ENCODE measurements at regions not wholly inside any gene's neighbourhood (a gene's known extent, or its start where the extent isn't known, plus 50 kb on each side); places are given as distances from the start of the nearest gene placed in this dataset.
"Not testable (repeated sequence)": the region's sequence is repeated elsewhere in the genome, so short reads cannot be mapped to it uniquely, and the experiment has no call there.

DNA sequence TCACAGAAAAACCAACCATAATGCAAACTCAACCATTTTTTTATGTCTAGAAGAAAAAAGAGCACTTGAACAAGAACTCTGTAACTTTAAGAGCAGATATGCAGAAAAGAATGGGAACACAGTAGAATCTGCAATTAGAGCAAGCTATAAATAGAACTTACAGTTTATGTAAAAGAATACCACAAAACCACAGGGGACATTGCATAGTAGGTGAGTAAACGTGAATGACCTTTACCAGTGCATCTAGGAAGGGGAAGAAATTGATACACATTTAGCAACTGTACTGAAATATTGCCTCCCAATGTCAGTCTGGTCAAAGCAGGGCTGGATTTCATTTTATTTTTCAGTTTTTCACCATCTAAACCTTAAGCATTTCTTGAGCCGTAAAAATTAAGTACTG lies 242.2 kb upstream of the EDNRB start:
- no peaks in the 10 kb centered on the region for H3K9me3 ChIP-seq
- H3K36me3 ChIP-seq: no peaks in the 10 kb centered on the region
- DNase-seq: no peak
- H3K27me3 ChIP-seq: no peaks in the 10 kb centered on the region
- no peak overlapping the region for H3K4me3 ChIP-seq

DNA sequence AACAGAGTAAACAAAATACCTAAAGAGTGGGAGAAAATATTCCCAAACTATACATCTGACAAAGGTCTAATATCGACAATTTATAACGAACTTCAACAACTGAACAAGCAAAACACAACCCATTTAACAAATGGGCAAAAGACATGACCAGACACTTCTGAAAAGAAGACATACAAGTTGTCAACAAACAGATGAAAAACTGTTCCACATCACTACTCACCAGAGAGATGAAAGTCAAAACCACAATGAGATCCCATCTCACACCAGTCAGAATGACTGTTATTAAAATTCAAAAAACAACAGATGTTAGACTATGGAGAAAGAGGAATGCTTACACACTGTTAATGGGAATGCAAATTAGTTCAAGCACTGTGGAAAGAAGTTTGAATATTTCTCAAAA lies 233.8 kb upstream of the EDNRB start:
- H3K9me3 ChIP-seq: no peaks in the 10 kb centered on the region
- no peak overlapping the region for H3K4me3 ChIP-seq
- H3K27me3 ChIP-seq: no peaks in the 10 kb centered on the region
- no peaks in the 10 kb centered on the region for H3K36me3 ChIP-seq
- DNase-seq: no peak

- H3K9me3 ChIP-seq: no peaks in the 10 kb centered on the region
- H3K27me3 ChIP-seq: no peaks in the 10 kb centered on the region
- no peak for DNase-seq
- no peak overlapping the region for H3K4me3 ChIP-seq
- no peaks in the 10 kb centered on the region for H3K36me3 ChIP-seq
Observed at GRCh38 chr13:78147905-78148304, 229.3 kb upstream of the EDNRB start.

- no peaks in the 10 kb centered on the region for H3K36me3 ChIP-seq
- no peaks in the 10 kb centered on the region; the same call in 1 of the 2 replicates for H3K27me3 ChIP-seq
- H3K9me3 ChIP-seq: no peaks in the 10 kb centered on the region
- no peak for DNase-seq
- H3K4me3 ChIP-seq: no peak overlapping the region
Observed at GRCh38 chr13:78145276-78145675, 226.6 kb upstream of the EDNRB start.

- no peaks in the 10 kb centered on the region; the same call in 1 of the 2 replicates for H3K27me3 ChIP-seq
- H3K36me3 ChIP-seq: no peaks in the 10 kb centered on the region
- no peak for DNase-seq
- no peak overlapping the region for H3K4me3 ChIP-seq
- H3K9me3 ChIP-seq: no peaks in the 10 kb centered on the region
Observed at GRCh38 chr13:78139765-78140164, 221.1 kb upstream of the EDNRB start.

- H3K9me3 ChIP-seq: no peaks in the 10 kb centered on the region
- H3K36me3 ChIP-seq: no peaks in the 10 kb centered on the region
- DNase-seq: no peak
- no peaks in the 10 kb centered on the region; the same call in 1 of the 2 replicates for H3K27me3 ChIP-seq
- H3K4me3 ChIP-seq: no peak overlapping the region
Observed at GRCh38 chr13:78138756-78139155, 220.1 kb upstream of the EDNRB start.

GRCh38 chr13:78137404-78138142 lies 218.9 kb upstream of the EDNRB start:
- Histone ChIP-seq H3K36me3 (no peaks in the 10 kb centered on the region), H3K4me3 (no peak overlapping the region), H3K9me3 (no peaks in the 10 kb centered on the region), H3K27me3 (no peaks in the 10 kb centered on the region; the same call in 1 of the 2 replicates)
- peak; percentile 2 for DNase-seq

DNA sequence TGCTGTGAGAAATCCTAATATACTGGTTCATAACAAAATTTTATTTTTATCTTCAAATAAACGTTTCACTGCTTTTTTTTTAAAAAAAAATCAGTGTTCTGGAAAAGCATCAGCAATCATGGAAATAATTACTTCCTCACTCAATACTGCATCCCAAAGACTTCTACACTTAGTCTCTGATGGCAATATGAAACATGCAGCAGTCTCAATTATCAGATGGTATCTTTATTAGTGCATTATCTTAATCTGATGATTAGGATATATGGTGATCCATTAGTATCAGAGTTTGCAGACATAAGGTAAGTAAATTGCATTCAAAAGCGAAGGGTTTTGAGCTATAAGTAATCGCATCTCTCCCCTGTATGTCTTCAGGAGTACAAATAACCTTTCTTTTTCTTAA lies 218.3 kb upstream of the EDNRB start:
- no peak overlapping the region for H3K4me3 ChIP-seq

DNA sequence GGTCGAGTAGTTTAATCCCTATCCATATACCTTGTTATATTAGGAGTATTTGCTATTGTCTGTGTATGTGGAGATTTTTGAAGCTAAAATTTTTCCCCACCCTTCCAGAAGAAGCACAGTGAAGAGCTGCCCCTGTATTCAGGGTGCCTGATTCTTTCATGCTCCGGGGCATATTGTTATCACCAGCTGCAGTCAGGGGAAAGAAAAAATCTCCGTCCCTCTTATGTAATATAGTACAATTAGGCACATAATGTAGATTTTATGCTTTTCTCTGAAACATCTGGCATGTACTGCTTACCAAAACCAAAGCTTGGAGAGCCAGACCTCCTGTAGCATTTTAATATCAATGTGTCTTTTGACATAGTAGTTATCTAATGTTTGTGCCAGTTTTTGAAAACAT lies 214.9 kb upstream of the EDNRB start:
- Histone ChIP-seq H3K27me3 (no peaks in the 10 kb centered on the region), H3K4me3 (no peak overlapping the region), H3K36me3 (no peaks in the 10 kb centered on the region), H3K9me3 (no peaks in the 10 kb centered on the region)
- no peak for DNase-seq

More for the DNA sequence above, 218.3 kb upstream of the EDNRB start:
- Histone ChIP-seq H3K9me3 (no peaks in the 10 kb centered on the region), H3K36me3 (no peaks in the 10 kb centered on the region), H3K27me3 (no peaks in the 10 kb centered on the region; the same call in 1 of the 2 replicates)
- no peak for DNase-seq

DNA sequence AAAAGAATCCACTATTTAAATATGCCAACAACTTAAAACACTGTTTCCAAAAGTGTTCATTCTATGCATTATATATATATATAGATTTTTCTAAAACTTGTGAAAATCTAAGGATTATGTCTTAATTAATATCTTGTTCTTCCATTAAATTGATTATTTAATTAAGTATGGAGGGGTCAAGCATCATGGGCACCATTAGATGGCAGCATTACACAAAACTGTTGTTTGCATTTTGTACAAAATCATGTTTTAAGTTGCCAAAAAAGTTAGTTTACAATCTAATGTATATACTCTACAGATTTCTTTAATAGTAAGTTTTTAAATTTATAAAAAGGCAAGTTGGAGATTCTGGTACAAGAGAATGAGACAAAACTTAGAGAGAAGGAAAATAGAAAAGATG lies 213.2 kb upstream of the EDNRB start:
- Histone ChIP-seq H3K9me3 (no peaks in the 10 kb centered on the region), H3K27me3 (no peaks in the 10 kb centered on the region), H3K36me3 (no peaks in the 10 kb centered on the region), H3K4me3 (no peak overlapping the region)
- DNase-seq: no peak

DNA sequence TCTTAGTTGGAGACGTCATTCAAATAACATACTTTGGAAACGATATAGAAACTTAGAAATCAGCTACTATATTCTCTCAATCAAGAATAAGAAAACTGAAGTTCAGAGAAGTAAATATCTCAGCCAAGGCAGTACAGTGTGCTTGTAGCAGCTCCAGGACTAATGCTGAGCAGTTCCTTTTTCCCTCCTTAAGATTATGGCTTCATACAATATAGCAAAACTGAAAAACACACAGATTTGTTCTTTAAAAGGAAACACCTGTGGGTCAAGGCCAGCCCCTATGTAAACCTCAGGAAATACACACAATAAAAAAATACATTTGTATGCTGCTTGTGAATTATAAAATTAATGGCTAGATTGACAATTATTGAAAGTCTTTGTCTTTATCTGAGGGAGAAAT lies 212.7 kb upstream of the EDNRB start:
- Histone ChIP-seq H3K4me3 (no peak overlapping the region), H3K27me3 (no peaks in the 10 kb centered on the region), H3K9me3 (no peaks in the 10 kb centered on the region), H3K36me3 (no peaks in the 10 kb centered on the region)
- no peak for DNase-seq

GRCh38 chr13:78129823-78130222 lies 211.2 kb upstream of the EDNRB start:
- no peak overlapping the region for H3K4me3 ChIP-seq
- no peaks in the 10 kb centered on the region for H3K9me3 ChIP-seq
- DNase-seq: no peak
- no peaks in the 10 kb centered on the region for H3K27me3 ChIP-seq
- H3K36me3 ChIP-seq: no peaks in the 10 kb centered on the region

DNA sequence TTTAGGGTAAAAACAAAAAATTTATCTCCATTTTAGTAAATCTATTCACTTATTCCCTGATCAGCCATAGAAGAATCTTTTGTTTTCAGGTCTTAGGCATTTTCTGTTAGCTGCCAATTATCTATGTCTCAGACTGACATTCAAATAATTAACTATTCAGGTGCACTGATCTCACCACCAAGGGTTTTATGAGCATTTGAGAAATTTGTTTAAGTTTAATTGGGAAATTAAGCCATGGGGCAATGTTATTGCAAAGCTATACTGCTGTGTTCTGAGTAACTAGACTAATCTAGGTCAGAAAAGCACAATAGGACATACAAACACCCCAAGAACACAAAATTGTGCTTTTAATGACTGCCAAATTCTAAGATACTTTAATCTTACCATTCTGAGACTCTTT lies 210.7 kb upstream of the EDNRB start:
- no peak for DNase-seq

DNA sequence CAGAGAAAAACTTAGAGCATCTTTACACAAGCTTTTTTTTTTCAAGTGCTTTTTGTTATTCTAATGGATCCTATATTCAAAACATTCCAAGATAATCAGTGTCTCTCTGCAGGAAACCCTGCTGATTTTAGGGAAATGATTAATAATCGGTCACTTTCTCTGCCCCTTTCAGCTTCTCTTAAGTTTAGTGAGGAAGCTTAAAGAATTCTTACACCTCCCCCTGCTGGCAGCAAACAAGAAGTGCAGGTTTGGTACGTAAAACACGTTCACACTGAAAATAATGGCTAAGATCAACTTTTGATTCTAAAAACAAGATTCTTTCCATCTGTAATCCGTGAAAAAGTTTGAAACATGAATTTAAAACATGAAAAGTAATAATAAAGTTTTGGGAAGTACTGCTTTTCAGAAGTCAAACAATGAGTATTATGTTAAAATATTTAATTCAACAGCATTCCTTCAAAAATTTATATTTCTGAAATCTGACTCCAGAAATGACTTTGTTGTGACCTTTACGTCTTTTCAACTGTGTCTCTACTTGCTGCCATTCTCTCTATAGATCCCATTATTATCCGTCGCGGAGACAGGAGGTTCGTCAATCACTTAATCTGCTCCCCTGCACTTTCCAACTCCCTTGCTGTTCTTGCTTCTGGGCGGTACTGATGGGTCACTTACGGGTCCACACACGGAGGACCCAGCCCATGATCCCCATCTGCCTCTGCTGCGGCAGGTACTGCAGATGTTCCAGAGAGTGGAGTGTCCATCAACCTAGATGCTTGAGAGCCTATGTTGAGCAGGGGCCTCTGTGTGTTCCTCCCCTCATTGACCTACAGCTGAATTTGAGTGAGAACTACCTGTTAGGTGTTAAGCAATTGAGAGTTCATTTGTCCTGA lies 203.1 kb upstream of the EDNRB start:
- H3K27me3 ChIP-seq: no peaks in the 10 kb centered on the region
- no peak overlapping the region for H3K4me3 ChIP-seq
- H3K9me3 ChIP-seq: no peaks in the 10 kb centered on the region
- H3K36me3 ChIP-seq: no peaks in the 10 kb centered on the region
- peak; percentile 23 for DNase-seq

More for the DNA sequence above, 210.7 kb upstream of the EDNRB start:
- no peak overlapping the region for H3K4me3 ChIP-seq
- no peaks in the 10 kb centered on the region for H3K36me3 ChIP-seq
- H3K9me3 ChIP-seq: no peaks in the 10 kb centered on the region
- no peaks in the 10 kb centered on the region for H3K27me3 ChIP-seq

GRCh38 chr13:78121001-78121400 lies 202.4 kb upstream of the EDNRB start:
- no peak overlapping the region for H3K4me3 ChIP-seq
- H3K27me3 ChIP-seq: no peaks in the 10 kb centered on the region
- no peaks in the 10 kb centered on the region for H3K9me3 ChIP-seq
- H3K36me3 ChIP-seq: no peaks in the 10 kb centered on the region
- no peak for DNase-seq

- not testable (repeated sequence) for DNase-seq, H3K27me3 ChIP-seq, H3K9me3 ChIP-seq, H3K36me3 ChIP-seq, H3K4me3 ChIP-seq
Observed at GRCh38 chr13:78120144-78120543, 201.5 kb upstream of the EDNRB start.

- not testable (repeated sequence) for H3K36me3 ChIP-seq, H3K4me3 ChIP-seq, H3K9me3 ChIP-seq, DNase-seq, H3K27me3 ChIP-seq
Observed at GRCh38 chr13:78117070-78117469, 198.4 kb upstream of the EDNRB start.

GRCh38 chr13:78105656-78106055 lies 187.0 kb upstream of the EDNRB start:
- no peak for DNase-seq
- Histone ChIP-seq H3K4me3 (no peak overlapping the region), H3K9me3 (no peaks in the 10 kb centered on the region), H3K36me3 (no peaks in the 10 kb centered on the region), H3K27me3 (no peaks in the 10 kb centered on the region)

Data from MG63 (cell line).